GM13977 (cell line): ENCODE measurements at regions not wholly inside any gene's neighbourhood (a gene's known extent, or its start where the extent isn't known, plus 50 kb on each side); places are given as distances from the start of the nearest gene placed in this dataset.

Experiments used
- DNase-seq: peaks from one replicate; pipeline ENCODE4 v3.0.0; 2012; ENCODE audit warnings: low spot score
- in situ Hi-C: fragments of 300-500 bp; cut with MboI; formaldehyde crosslinking; loops from one replicate; pipeline ENCODE4 v1.12.0; 2022; ENCODE audit warnings: low sequenced_read_pairs, low pct_unique_long_range_greater_than_20kb, mixed read lengths, inconsistent platforms; ENCODE audit not compliant: unreplicated experiment
- TF ChIP-seq, protein P1 (sequence below): IDR thresholded peaks from 2 replicates; pipeline ENCODE4 v1.5.1; 2012; ENCODE audit warnings: mild to moderate bottlenecking, control low read depth; ENCODE audit not compliant: insufficient read depth; ENCODE audit errors: extremely low read depth, missing control alignments

DNA sequence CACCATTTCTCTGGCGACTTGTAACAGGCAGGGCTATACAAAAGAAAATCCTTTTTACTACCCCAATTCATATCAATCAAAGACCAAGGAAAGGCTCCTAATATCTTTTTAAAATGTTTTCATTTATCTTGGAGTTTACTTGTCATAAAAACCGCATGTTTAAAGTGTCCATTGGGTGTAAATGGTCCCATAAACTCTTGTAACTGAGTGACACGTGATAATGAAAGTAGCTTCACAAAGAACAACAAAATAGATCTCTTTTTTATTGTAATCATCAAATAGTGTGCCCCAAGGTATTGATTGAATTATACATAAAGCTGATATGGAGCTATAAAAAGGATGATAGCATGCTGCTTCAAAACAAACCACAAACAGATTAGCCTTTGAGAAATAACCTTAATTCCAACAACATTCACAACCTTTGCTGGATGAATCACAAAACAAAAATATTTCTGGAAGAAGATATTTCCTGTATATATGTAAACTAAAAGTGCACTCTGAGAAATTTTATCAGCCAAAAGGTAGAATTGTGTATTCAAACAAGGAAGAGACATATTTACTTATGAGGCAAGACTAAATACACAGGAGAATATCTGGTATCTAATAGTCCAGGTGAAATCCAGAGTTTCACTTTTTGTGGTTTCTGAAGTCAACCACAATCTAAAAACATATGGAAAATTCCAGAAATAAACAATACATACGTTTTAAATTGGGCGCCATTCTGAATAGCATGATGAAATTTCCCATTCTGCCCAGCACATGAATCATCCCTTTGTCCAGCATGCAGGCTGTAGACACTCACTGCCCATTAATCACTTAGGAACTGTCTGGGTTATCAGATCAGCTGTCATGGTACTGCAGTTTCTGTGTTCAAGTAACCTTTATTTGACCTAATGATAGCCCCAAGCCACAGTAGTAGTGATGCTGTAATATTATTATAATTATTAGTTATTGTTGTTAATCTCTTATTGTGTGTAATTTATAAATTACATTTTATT is 237.5 kb downstream of the PIK3C3 start:
- TF ChIP-seq, protein P1, sequence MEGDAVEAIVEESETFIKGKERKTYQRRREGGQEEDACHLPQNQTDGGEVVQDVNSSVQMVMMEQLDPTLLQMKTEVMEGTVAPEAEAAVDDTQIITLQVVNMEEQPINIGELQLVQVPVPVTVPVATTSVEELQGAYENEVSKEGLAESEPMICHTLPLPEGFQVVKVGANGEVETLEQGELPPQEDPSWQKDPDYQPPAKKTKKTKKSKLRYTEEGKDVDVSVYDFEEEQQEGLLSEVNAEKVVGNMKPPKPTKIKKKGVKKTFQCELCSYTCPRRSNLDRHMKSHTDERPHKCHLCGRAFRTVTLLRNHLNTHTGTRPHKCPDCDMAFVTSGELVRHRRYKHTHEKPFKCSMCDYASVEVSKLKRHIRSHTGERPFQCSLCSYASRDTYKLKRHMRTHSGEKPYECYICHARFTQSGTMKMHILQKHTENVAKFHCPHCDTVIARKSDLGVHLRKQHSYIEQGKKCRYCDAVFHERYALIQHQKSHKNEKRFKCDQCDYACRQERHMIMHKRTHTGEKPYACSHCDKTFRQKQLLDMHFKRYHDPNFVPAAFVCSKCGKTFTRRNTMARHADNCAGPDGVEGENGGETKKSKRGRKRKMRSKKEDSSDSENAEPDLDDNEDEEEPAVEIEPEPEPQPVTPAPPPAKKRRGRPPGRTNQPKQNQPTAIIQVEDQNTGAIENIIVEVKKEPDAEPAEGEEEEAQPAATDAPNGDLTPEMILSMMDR, result no peak
- in situ Hi-C loops, result no loop called here
- no peak for DNase-seq

- in situ Hi-C loops, result no loop called here
- DNase-seq, result no peak
- TF ChIP-seq, protein P1, result no peak
Observed at GRCh38 chr18:42196651-42197050, 241.6 kb downstream of the PIK3C3 start.

- TF ChIP-seq, protein P1, result no peak
- in situ Hi-C loops, result no loop called here
Observed at GRCh38 chr18:42201137-42201536, 246.1 kb downstream of the PIK3C3 start.

DNA sequence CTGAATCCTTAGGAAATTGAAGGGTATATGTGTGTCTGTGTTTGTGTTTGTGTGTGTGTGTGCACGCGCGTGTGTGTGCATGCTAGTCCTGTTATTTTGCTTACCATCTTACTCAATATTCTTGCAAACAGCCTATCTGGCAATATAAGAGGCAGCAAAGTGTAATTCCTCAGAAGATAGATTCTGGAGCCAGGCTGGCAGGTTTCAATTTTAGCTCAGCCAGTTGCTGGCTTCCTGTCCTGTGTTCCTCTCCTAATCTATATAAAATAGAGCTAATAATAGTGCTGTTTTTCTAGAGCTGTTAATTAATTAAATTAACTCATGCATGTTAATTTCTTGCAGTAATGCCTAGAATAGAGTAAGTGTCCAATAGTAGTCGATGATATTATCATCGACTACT is 256.2 kb downstream of the PIK3C3 start:
- DNase-seq, result no peak
- TF ChIP-seq, protein P1, result no peak
- in situ Hi-C loops, result no loop called here

More at GRCh38 chr18:42201137-42201536, 246.1 kb downstream of the PIK3C3 start:
- no peak for DNase-seq

- TF ChIP-seq, protein P1, result no peak
- in situ Hi-C loops, result no loop called here
- DNase-seq, result no peak
Observed at GRCh38 chr18:42222557-42222956, 267.5 kb downstream of the PIK3C3 start.

DNA sequence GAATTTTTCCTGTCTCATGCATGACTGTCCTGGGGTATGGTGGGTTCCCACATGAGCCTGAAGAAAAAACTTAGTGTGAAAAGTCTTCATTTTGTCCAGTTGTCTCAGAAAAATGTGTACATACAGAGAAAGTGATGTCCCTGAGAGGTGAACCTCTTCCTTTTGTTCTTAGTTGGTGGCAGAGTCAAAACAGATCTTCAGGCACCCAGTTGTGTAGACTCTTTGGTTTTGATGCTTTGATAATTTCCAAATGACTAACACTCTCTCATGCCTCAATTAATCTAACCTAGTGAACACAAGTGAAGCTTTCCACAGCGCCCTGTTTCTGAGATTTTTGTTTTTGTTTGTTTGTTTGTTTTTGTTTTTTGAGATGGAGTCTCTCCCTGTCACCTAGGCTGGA is 273.5 kb downstream of the PIK3C3 start:
- in situ Hi-C loops, result no loop called here

More for the DNA sequence above, 273.5 kb downstream of the PIK3C3 start:
- no peak for DNase-seq
- TF ChIP-seq, protein P1, result no peak
